Activated CD4-positive, alpha-beta T cell treated with anti-CD3 and anti-CD28 coated beads for 48 hours (primary cell): ENCODE measurements at regions not wholly inside any gene's neighbourhood (a gene's known extent, or its start where the extent isn't known, plus 50 kb on each side); places are given as distances from the start of the nearest gene placed in this dataset.

ENCODE experiments used
- DNase-seq: peaks from one replicate; pipeline ENCODE4 v3.0.0-alpha.2; 2020

DNA sequence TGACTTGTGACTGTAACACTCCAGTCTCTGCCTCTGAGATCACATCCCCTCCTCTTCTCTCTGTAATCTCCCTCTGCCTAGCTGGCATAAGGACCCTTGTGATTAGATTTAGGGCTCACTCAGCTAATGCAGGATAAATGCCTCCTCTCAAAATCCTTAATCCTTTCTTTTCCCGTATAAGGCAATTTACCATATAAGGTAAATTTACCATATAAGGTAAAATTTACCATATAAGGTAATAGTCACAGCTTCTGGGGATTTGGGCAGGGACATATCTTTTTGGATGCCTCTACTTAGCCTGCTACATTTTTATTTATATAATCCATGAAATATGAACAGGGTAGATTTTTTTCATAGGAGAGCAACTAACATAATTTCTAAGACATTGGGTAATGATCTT, 318.0 kb upstream of the PUM3 start:
- DNase-seq, result no peak

DNA sequence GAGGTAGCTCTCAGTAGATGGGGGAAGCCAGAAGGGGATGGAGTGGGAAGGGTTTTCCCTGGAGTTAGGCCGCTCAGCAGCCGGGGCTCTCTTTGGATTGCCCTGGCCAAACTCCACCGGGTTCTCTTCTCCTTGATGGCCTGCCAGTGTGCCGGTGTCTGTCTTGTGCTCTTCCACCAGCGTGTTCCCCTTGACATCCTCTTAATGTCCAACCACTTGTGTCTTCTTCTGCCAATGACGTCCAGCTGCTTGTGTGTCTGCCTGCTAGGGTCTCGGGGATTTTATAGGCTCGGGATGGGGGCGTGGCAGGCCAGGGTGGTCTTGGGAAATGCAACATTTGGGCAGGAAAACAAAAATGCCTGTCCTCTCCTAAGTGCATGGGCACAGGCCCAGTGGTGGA, 313.1 kb upstream of the PUM3 start:
- DNase-seq, result no peak

DNA sequence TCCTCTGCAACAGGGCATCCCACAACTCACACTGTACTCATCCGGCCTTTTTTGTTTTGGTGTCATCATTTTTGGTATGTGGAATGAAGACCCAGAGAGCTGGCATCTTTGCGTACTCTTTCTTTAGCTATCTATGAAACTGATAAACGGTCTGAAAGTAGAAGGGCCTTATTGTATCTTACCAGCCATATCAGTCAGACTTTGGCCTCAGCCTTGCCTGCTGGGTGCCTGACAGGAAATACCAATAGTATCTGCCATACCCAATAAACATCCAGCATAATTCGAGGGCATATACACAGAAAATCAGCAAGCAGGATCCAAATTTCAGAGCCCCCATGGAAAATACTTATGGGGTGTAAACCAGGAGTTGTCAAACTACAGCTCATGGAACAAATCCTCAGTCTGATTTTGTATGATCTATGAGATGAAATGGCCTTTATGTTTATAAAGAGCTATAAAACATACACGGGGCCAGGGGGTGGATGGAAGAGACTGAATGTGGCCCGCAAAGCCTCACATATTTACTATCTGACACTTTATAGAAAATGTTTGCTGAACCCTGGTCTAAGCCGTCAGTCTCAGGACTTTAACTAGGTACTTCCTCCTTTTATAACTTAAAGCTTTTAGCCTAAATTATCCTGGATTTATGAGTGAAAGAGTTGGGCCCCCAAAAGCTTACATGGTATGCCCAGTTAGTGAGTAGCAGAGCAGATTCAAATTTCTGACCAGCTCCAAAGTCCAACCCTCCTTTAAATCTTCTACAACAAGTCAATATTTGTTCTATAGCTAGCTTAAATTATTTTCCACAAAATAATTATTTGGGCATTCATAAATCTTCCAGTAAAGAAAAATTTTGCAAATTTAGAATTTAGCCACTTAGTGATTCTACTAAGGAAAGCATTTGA, 308.0 kb upstream of the PUM3 start:
- DNase-seq, result no peak

DNA sequence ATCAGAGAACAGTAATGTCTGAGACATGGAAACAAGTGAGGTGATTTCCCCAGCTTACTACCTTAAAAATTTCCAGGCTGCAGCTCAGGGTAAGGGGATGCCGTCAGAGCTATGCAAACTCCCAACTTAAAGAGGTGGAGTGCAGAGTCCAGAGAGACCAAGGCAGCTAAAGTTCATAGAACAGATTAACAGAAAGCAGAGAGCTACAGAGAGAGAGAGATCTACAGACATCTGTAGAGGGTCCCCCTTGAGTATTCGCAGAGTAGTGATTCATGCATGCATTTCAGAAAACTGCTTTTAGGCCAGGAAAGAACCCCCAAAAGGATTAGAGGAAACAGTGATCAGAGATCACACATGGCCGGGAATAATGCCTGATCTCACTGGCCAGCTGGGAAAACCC, 306.2 kb upstream of the PUM3 start:
- no peak for DNase-seq

DNA sequence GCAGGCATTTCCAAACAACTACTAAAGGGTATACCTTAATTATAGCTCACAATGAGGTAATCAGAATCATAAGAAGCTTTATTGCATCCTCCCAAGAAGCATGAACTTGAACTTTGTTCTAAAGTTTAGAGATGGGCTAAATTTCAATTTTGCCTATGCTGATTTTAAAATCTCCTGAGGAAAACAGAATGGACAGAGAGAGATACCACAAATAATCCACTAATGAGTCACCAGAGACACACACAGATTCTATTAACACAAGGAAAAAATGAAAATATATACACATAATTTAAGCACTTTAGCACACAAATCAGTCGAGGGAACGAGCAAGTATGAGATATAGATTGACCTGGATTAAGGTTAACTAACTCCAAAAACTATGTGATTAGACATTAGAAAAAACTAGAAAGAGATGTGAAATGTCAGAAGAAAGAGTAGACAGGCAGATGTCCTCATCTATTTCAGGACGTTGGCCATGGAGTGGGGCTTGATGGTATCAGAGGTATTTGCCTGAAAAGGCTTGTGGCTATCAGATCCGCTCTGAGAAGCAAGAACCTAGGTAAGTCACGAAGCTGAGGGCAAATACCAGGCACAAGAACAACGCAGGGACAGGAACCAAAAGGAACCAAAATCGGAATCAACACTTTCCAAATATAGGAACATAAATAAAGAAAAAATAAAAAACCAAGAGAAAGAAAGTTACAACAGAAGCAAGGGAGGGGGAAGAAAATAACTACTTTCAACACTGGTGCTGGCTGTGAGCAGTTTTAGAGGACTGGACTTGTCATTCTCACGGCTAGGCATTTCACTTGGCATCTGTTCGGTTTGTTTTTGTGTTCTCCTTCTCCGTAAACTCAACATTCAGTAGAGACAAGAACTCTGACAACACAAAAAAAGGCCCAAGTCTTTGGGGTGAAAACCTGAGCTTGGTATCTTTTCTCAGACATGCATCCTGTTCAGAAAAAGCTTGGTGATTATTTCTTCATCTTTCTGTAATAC, 294.6 kb upstream of the PUM3 start:
- DNase-seq, result no peak

DNA sequence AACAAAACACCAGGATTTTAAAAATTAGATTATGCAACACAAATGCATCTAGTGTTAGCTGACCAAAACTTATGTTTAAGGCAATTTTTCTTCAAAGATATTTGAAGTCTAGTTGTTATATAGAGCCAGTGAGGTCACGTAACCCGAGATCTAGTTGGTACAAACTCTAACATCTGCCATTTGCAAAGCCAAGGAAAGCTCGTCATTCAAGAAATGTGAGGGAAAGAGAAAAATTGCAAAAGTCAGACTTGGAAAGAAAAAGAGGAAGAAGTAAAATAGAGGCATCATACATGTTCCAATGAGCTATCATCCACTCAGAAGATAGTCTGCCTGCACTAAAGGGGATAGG, 293.4 kb upstream of the PUM3 start:
- no peak for DNase-seq

DNA sequence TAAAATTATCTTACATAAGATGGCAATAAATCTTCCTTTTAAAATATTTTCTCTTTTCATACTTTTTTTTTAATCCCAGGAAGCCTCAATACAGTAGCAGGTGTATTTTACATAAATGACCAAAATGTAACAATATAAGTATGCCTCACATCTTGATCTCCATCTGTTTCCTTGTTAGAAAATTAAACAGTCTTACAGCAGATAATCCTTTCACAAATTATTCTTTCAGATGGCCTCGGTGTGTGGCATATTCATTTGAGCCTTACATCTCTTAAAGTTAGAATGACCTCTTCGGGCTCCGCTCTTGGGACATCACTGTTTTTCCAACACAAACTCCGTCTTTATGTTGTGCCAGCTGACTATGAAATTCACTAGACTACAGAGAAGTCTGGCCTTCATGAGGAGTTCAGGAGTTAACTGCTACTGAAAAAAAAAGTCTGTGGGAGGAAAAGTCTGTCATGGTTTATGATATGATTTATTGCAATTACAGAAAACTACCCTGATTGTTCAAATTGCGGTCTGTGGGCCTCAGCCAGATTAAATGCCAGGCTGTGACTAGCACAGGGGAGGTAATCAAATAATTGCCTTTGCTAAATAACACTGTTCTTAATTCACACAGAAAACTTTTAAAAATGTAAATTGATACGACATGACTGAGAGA, 292.9 kb upstream of the PUM3 start:
- DNase-seq, result no peak

DNA sequence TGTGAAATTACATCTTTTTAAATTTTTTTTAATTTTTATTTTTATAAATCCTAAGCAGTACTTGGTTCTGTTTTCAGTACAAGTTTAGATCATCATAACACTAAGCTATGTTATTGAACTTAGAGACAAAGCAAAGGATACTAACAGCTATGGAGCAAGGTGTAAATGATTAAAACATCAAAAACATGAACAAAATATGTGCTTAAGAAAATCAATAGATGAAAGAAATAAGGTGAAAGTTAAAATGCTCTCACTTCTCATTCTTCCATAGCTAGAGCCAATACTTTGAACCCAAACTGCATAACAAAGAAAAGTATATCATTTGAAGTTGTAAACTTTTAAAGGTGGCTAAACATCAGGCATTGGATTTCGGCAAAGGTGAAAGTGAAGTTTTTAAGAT, 292.3 kb upstream of the PUM3 start:
- DNase-seq, result no peak

DNA sequence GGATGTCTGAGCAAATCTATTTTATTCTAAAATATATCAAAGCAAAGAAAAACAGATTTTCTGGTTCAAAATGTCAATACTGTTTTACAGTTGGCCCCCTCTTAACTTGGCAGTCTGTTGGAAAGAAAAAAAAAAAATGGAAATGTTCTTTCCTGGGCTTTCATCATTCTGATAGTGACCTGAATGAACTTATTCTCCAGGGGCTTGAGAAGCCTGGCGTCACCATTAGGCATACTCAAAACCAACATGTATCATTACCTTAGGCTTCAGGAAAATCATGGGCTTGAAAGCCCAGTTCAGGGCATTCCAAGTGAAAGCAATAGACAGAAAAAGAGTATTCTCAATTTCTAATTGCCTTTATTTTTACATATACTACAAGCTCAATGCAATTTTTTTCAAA, 283.7 kb upstream of the PUM3 start:
- DNase-seq, result no peak

DNA sequence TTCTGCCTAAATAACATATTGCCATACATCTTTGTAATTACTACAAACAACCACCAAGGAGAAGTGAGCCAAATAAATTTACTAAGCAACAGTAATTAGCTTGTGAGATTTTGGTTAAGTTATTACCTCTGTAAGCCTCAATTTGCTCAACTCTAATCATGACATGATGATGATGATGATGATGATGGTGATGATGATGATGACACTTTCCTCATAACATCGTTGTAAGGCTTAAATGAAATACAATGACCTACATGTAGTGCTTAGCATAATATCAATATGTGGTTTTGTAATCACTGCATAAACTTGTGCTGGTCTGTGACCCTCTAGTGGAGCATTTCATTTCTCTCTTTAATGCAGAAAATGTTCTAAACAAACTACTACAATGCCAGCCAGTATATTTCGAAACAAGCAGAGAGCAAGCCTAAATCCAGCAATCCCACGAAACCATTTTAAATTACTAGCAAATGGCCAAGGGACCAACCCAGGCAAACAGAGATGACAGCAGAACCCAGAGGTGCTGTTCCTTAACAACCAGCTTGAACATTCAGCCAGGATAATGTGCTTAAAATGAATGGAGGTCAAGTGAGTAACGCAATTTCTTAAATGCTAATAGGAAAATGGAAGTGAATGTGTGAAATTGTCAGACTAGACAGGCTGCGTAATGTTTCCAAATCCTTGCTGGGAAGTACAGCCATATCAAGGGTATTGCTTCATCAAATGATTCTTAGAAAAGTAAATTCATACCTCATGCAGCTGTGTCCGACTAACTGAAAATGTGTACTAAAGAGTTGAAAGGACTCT, 281.9 kb upstream of the PUM3 start:
- DNase-seq, result no peak

DNA sequence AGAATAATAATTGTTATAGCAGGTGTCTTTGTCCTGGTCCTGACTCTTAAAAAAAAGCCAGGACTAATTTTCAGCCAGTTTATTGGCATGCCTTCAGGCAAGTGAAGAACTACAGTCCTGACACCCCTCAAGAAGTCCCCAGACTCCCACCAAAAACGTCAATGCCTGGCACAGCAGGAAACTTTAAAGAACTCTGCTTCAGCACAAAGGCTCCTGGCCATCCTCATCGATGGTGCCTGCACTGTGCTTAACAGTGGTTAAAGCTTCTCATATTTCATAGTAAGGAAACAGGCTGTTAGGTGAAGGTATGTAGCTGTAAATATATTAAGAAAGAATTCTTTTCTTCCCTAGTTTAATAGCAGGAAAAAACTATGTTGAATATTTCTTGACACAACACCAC, 280.1 kb upstream of the PUM3 start:
- DNase-seq, result no peak

DNA sequence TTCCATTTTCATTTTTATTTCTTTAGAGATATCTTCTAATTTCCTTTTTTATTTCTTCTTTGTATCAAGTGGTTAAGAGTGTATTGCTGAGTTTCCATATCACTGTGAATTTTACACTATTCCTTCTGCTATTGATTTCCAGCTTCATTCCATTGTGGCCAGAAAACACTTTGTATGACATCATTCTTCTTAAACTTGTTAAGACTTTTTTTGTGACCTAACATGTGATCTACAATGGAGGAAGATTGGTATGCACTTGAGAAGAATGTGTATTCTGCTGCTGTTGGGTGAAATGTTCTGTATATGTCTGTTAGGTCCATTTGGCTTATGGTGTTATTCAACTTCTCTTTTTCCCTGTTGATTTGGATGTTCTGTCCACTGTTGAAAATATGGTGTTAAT, 274.2 kb upstream of the PUM3 start:
- no peak for DNase-seq

DNA sequence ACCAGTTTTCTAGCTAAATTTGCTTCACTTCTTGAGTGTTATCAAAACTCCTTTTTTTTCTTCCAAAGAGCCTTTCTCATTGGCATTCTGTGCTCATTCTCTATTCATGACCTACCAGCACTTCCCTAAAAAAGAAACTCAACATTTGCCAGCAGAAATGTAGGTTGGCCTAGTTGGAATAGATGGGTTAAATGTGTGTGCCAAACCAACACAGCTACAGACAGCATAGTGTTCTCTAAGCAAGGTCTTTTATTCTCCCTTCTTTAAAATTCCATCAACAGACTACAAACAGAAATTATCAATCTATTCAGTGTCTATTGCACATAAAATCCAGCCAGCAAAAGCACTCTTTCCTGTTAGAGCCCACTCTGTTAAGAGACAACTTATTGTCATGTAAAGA, 255.8 kb upstream of the PUM3 start:
- DNase-seq, result no peak

DNA sequence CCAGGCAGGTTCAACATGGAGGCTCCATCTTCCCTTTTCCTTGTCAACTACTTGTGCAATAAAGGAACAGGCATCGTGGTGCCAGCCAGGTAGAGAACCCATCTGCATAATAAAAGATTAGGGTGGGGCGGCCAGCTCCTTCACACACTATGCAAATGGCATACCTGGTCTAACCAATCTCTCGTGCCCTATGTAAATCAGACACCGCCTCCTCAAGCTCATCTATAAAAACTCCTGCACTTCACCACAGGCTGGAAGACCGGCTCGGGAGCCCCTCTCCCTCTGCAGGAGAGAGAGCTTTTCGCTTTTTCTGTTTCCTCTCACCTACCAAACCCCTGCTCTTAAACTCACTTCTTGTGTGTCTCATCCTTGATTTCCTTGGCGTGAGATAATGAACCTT, 244.3 kb upstream of the PUM3 start:
- DNase-seq, result no peak

DNA sequence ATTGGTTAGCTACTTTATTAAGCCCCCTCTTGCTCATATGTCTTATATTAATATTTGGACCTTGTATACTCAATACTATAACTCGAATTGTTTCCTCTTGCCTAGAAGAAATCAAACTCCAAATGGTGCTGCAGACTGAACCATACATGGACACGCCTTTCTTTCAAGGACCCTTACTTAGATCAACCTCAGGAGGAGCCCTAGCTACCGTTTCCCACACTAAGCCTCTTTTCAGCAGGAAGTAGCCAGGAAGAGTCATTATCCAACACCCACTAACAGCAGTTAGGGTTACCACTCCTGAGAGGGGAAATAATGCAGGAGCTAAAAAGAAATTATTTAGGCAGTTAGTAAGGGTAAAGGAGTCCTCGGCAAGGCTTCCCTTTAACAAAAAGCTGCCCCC, 243.8 kb upstream of the PUM3 start:
- DNase-seq, result no peak

DNA sequence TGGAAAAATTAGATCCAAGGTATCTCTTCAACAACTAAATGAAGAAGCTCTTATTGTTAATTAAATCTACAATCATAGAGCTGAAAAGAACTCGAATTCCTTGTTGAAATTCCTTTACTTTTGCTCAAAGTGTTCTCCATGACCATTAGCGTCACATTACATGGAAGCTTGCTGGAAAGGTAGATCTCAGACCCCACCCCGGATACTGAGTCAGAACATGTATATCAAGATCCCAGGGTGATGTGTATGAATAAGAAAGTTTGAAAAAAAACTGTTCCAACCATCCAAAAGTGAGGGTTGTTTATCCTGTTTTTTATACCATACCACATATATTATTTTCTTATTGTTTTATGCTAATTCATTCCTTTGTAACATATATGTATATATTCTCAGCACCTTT, 237.1 kb upstream of the PUM3 start:
- DNase-seq, result no peak

DNA sequence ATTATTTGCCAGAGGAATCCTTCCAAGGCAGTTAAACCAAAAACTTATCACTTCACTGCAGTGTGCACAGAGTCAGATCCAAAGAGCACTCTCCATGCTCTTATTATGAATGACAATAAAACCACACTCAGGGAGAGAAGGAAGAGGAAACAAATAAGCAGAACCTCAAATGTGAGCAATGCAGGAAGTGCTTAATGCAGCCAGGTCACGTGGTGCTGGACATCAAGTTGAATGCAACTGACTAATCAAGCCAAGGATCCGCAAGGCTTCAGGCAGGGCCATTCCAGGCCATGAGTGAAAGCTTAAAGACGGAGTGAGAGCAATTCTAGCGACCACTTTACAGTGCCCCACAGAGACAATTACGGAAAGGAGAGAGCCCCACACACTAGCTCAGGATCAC, 230.4 kb upstream of the PUM3 start:
- DNase-seq, result no peak

DNA sequence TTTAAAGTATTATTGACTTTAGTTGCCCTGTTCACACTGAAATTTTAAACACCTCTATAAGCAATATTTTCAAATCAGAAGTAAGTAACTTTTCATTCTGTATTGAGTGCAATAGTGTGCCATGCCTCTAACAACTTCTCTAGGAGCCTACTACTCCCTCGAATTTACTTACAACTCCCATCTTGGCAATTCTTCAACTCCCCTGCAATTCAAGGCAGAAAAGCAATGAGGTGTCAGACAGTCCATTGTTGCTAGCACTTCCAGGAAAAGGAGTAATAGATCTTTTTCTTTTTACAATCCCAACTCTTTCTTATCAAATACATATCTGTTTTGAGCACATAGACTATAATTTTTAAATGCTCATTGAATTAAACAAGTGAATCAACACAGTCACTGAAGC, 222.7 kb upstream of the PUM3 start:
- no peak for DNase-seq

DNA sequence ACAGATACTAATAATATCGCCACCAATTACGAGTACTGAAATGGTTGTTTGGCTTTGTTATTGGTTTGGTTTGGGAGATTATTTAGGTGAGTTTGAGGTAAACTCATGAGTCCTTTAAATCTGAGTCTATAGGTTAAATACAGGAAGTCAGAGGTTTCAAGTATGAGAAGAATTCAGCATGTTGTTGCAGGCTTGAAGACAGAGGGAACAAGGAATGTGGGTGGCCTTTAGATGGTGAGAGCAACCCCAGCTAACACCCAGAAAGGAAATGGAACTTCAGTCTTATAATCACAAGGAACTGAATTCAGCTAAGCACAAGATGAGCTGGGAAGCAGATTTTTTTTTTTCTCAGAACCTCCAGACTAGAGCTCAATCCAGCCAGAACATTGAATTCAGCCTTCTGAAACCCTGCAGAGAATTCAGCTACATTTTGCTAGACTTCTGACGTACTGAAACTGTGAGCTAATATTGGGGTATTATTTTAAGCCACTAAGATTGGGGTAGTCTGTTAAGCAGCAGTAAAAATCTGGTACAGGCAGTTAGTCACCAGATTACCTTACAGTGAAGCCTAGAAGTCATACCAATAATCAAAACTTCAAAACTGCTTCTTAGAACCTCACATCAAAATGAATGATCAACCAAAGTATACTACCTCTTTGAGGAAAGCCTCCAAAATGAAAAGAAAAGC, 216.0 kb upstream of the PUM3 start:
- no peak for DNase-seq

DNA sequence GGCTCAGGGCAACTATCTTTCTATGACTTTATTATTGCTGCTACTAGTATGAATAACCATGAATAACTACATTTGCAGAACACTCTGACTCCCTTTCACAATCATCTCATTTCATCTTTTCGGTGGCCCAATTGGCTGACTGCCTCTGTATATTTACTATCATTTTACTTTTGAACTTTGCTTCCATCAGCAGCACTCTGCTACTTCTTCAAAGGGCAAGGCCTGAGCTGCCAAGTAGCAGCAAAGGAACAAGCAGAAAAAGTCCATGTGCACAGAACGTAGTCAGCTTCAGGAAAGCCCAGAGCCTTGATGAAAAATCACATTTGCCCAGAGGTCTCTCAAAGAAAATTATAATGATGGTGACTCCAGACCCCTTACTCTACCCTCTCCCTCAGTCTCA, 214.5 kb upstream of the PUM3 start:
- DNase-seq, result no peak

DNA sequence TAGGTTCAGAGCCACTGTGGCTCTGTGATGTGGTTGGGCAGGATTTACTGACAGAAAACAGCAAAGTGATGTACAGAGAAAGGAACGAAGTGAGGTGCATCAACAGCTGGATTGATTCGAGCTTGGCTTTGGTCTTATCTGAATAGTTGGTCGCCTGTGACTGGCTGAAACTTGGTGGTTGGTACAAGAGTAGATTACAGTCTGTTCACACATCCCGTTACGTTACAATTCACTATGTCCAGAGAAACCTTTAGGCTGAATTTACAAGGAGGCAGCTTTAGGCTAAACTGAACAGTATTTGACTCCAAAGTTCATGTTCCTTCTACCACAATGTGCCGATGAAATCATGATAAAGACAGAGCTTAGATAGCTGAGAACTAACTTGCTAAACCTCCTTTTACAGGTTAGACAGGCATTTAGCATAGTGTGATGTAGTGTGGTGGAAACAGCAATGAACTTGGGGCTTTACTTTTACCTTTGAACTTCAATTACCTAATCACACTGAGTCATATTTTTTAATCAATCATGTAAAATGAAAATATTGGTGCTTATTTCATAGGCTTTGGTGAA, 210.2 kb upstream of the PUM3 start:
- no peak for DNase-seq

DNA sequence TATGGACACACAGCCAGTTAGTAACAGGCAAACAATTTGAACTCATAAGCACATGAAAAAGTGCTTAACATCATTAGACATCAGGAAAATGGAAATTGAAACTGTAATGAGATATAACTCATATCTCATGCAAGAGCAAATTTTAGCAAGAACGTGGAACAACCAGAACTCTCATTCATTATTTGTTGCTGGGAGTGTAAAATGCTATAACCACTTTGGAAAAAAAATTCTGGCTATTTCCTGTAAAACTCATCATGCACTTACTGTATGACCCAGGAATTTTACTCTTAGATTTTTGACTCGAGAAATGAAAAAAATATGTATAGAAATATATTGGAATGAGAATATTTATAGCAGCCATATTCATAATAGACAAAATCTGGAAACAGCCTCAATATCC, 205.7 kb upstream of the PUM3 start:
- no peak for DNase-seq
